Tibial nerve (tissue), 4 donors: ENCODE measurements at regions not wholly inside any gene's neighbourhood (a gene's known extent, or its start where the extent isn't known, plus 50 kb on each side); places are given as distances from the start of the nearest gene placed in this dataset.
"Not testable (repeated sequence)": the region's sequence is repeated elsewhere in the genome, so short reads cannot be mapped to it uniquely, and the experiment has no call there.

Source experiments
- DNase-seq, 2 donors: peaks; one replicate each; pipeline ENCODE4 v3.0.0-alpha.2; 2019; ENCODE audit warnings: low spot score in 2 of 2
- H3K27ac ChIP-seq, 4 donors: fragments of 200-600 bp; sonication (generic) in 3 of 4; one replicate each; pipeline ENCODE4 v1.5.1; 2017 to 2019; ENCODE audit warnings: mild to moderate bottlenecking in 1 of 4
- H3K27me3 ChIP-seq, 2 donors: fragments of 200-600 bp; sonication (generic) in 1 of 2; one replicate each; pipeline versions ENCODE4 v1.5.1 to v1.6.0; 2017 to 2019
- H3K36me3 ChIP-seq, 3 donors: fragments of 200-600 bp; sonication (generic); one replicate each; pipeline ENCODE4 v1.5.1; 2018 to 2019
- H3K4me1 ChIP-seq, 4 donors: fragments of 200-600 bp; sonication (generic) in 3 of 4; one replicate each; pipeline ENCODE4 v1.5.1; 2017 to 2019
- H3K4me3 ChIP-seq, 4 donors: fragments of 200-600 bp; sonication (generic) in 3 of 4; one replicate each; pipeline ENCODE4 v1.5.1; 2017 to 2019; ENCODE audit warnings: mild to moderate bottlenecking in 1 of 4, moderate library complexity in 1 of 4
- H3K9me3 ChIP-seq, 4 donors: fragments of 200-600 bp; sonication (generic) in 3 of 4; one replicate each; pipeline ENCODE4 v1.5.1; 2017 to 2019
- CTCF ChIP-seq, 5 experiments: fragments of 200-600 bp in 3 of 5; fragments of 450-650 bp in 2 of 5; sonication (generic) in 3 of 5; IDR thresholded peaks; one replicate each; pipeline ENCODE4 v1.5.1; 2016 to 2019; ENCODE audit warnings: antibody characterized with exemption in 5 of 5, mild to moderate bottlenecking in 3 of 5, moderate library complexity in 2 of 5
- EP300 ChIP-seq, 2 donors: sonication (generic); formaldehyde crosslinking; IDR thresholded peaks; one replicate each; pipeline ENCODE4 v1.6.1; 2017; ENCODE audit warnings: antibody characterized with exemption in 2 of 2, mild to moderate bottlenecking in 1 of 2
- POLR2A ChIP-seq, 2 donors: fragments of 450-650 bp; IDR thresholded peaks; one replicate each; pipeline ENCODE4 v1.6.1; 2017; ENCODE audit warnings: antibody characterized with exemption in 2 of 2, mild to moderate bottlenecking in 2 of 2, moderate library complexity in 2 of 2
- WGBS, 2 donors: methylation state at CpG; one replicate each; pipeline ENCODE4 v1.1.5; 2018; 5-methylcytosine and 5-hydroxymethylcytosine counted together

GRCh38 chr6:74259981-74260380 is 564.0 kb downstream of the CD109 start:
- Histone ChIP-seq H3K4me1 (peaks cover 0 to 3% (median 0%) of the 10 kb centered on the region in 4 donors), H3K9me3 (no peaks in the 10 kb centered on the region), H3K4me3 (no peak overlapping the region), H3K27ac (no peak overlapping the region), H3K36me3 (no peaks in the 10 kb centered on the region), H3K27me3 (no peaks in the 10 kb centered on the region)
- WGBS, 2 donors: 67 to 75% methylated on average over 2 of the region's 2 CpGs
- TF ChIP-seq POLR2A (IDR thresholded peaks at IDR 0.05) (no peak), EP300 (IDR thresholded peaks at IDR 0.05) (no peak), CTCF (IDR thresholded peaks at IDR 0.05) (no peak)
- no peak for DNase-seq

GRCh38 chr6:74256781-74257180 is 560.8 kb downstream of the CD109 start:
- H3K27me3 ChIP-seq: no peaks in the 10 kb centered on the region
- peaks cover 0 to 3% (median 0%) of the 10 kb centered on the region in 4 donors for H3K9me3 ChIP-seq
- no peak overlapping the region for H3K27ac ChIP-seq
- 13 to 18% methylated on average over 2 of the region's 2 CpGs for WGBS, 2 donors
- no peak for DNase-seq
- H3K36me3 ChIP-seq: no peaks in the 10 kb centered on the region
- no peak overlapping the region for H3K4me3 ChIP-seq
- TF ChIP-seq EP300 (IDR thresholded peaks at IDR 0.05): no peak
- TF ChIP-seq CTCF (IDR thresholded peaks at IDR 0.05): no peak
- no peak for TF ChIP-seq POLR2A (IDR thresholded peaks at IDR 0.05)
- peaks cover 0 to 3% (median 0%) of the 10 kb centered on the region in 4 donors for H3K4me1 ChIP-seq

- peaks cover 0 to 3% (median 0%) of the 10 kb centered on the region in 4 donors for H3K4me1 ChIP-seq
- no peak overlapping the region for H3K4me3 ChIP-seq
- DNase-seq: no peak
- no peaks in the 10 kb centered on the region for H3K36me3 ChIP-seq
- H3K27me3 ChIP-seq: no peaks in the 10 kb centered on the region
- peaks cover 0 to 3% (median 0%) of the 10 kb centered on the region in 4 donors for H3K9me3 ChIP-seq
- H3K27ac ChIP-seq: no peak overlapping the region
- TF ChIP-seq EP300 (IDR thresholded peaks at IDR 0.05): no peak
- no peak for TF ChIP-seq POLR2A (IDR thresholded peaks at IDR 0.05)
- TF ChIP-seq CTCF (IDR thresholded peaks at IDR 0.05): no peak
These were observed 560.4 kb downstream of the CD109 start for GRCh38 chr6:74256381-74256780.

- H3K4me3 ChIP-seq, DNase-seq, H3K9me3 ChIP-seq, H3K36me3 ChIP-seq, H3K27me3 ChIP-seq, H3K4me1 ChIP-seq, H3K27ac ChIP-seq: not testable (repeated sequence)
- 90 to 92% methylated on average over 16 to 23 of the region's 24 CpGs for WGBS, 2 donors
These were observed 559.0 kb downstream of the CD109 start for GRCh38 chr6:74255007-74255406.

- H3K27me3 ChIP-seq, H3K4me1 ChIP-seq, H3K9me3 ChIP-seq, DNase-seq, H3K27ac ChIP-seq, H3K36me3 ChIP-seq, H3K4me3 ChIP-seq: not testable (repeated sequence)
- 80 to 95% methylated on average over 1 of the region's 1 CpG for WGBS, 2 donors
These were observed 558.1 kb downstream of the CD109 start for GRCh38 chr6:74254147-74254546.

GRCh38 chr6:74253261-74253660 is 557.3 kb downstream of the CD109 start:
- H3K9me3 ChIP-seq: peaks cover 0 to 3% (median 0%) of the 10 kb centered on the region in 4 donors
- DNase-seq: no peak
- no peak overlapping the region for H3K4me3 ChIP-seq
- 48 to 94% methylated on average over 2 of the region's 2 CpGs for WGBS, 2 donors
- H3K27me3 ChIP-seq: no peaks in the 10 kb centered on the region
- H3K27ac ChIP-seq: no peak overlapping the region
- no peak for TF ChIP-seq EP300 (IDR thresholded peaks at IDR 0.05)
- TF ChIP-seq POLR2A (IDR thresholded peaks at IDR 0.05): no peak
- TF ChIP-seq CTCF (IDR thresholded peaks at IDR 0.05): no peak
- no peaks in the 10 kb centered on the region for H3K4me1 ChIP-seq
- no peaks in the 10 kb centered on the region for H3K36me3 ChIP-seq
